GM23338 (cell line): ENCODE measurements at regions not wholly inside any gene's neighbourhood (a gene's known extent, or its start where the extent isn't known, plus 50 kb on each side); places are given as distances from the start of the nearest gene placed in this dataset.

Experiments
- ATAC-seq: fragments of 200-7000 bp; cut with Tn5 transposase; 3 replicates; pipeline ENCODE4 v1.9.1; 2020
- DNase-seq: peaks from one replicate; pipeline ENCODE4 v3.0.0-alpha.2; 2015; ENCODE audit warnings: low spot score
- H2AFZ ChIP-seq: fragments of 200-600 bp; sonication (generic); 2 replicates; pipeline ENCODE4 v1.8.0; 2016; ENCODE audit warnings: antibody characterized with exemption, mild to moderate bottlenecking, moderate library complexity
- H3F3A ChIP-seq: fragments of 200-600 bp; sonication (generic); replicated peaks from 2 replicates; pipeline ENCODE4 v1.8.0; 2017; ENCODE audit warnings: antibody characterized with exemption, mixed run types, low read depth
- H3K27ac ChIP-seq: fragments of 200-600 bp; sonication (generic); 2 replicates; pipeline ENCODE4 v1.6.1; 2016; ENCODE audit warnings: low read depth
- H3K27me3 ChIP-seq: fragments of 200-600 bp; sonication (generic); 2 replicates; pipeline ENCODE4 v1.8.0; 2016; ENCODE audit warnings: mild to moderate bottlenecking, mixed run types, moderate library complexity; ENCODE audit not compliant: insufficient read depth
- H3K36me3 ChIP-seq: fragments of 200-600 bp; sonication (generic); 2 replicates; pipeline ENCODE4 v1.8.0; 2016; ENCODE audit warnings: mild to moderate bottlenecking; ENCODE audit not compliant: insufficient read depth
- H3K4me1 ChIP-seq: fragments of 200-600 bp; sonication (generic); 2 replicates; pipeline ENCODE4 v1.8.0; 2016; ENCODE audit warnings: mild to moderate bottlenecking, moderate library complexity; ENCODE audit not compliant: insufficient read depth
- H3K4me2 ChIP-seq: fragments of 200-600 bp; sonication (generic); 2 replicates; pipeline ENCODE4 v1.7.1; 2017; ENCODE audit warnings: mixed run types
- H3K4me3 ChIP-seq: fragments of 200-600 bp; sonication (generic); 2 replicates; pipeline ENCODE4 v1.6.1; 2016; ENCODE audit warnings: mixed run types
- H3K79me2 ChIP-seq: fragments of 200-600 bp; sonication (generic); replicated peaks from 2 replicates; pipeline ENCODE4 v1.8.0; 2017; ENCODE audit warnings: mild to moderate bottlenecking; ENCODE audit not compliant: insufficient read depth
- H3K9me2 ChIP-seq: fragments of 200-600 bp; sonication (generic); 2 replicates; pipeline ENCODE4 v1.8.0; 2017; ENCODE audit not compliant: insufficient read depth
- H4K20me1 ChIP-seq: fragments of 200-600 bp; sonication (generic); replicated peaks from 2 replicates; pipeline ENCODE4 v1.8.0; 2017; ENCODE audit warnings: mild to moderate bottlenecking; ENCODE audit not compliant: insufficient read depth
- H3K27ac Mint-ChIP-seq: 2 replicates; pipeline ENCODE4 v1.8.0; 2020; ENCODE audit warnings: inconsistent platforms, mild to moderate bottlenecking, moderate library complexity, mixed read lengths
- H3K27me3 Mint-ChIP-seq: 3 replicates; pipeline ENCODE4 v1.8.0; 2022; ENCODE audit warnings: low read depth, mild to moderate bottlenecking, moderate library complexity, mixed read lengths, inconsistent platforms; ENCODE audit not compliant: insufficient read depth, poor library complexity
- H3K36me3 Mint-ChIP-seq: 3 replicates; pipeline ENCODE4 v1.8.0; 2021; ENCODE audit warnings: low read depth, mild to moderate bottlenecking, inconsistent platforms, moderate library complexity, mixed read lengths
- H3K4me1 Mint-ChIP-seq: 3 replicates; pipeline ENCODE4 v1.8.0; 2020; ENCODE audit warnings: mild to moderate bottlenecking, inconsistent platforms, mixed read lengths
- H3K4me3 Mint-ChIP-seq: 3 replicates; pipeline ENCODE4 v1.8.0; 2021; ENCODE audit warnings: moderate library complexity, mild to moderate bottlenecking, inconsistent platforms, mixed read lengths
- H3K9me3 Mint-ChIP-seq: 3 replicates; pipeline ENCODE4 v1.8.0; 2020; ENCODE audit warnings: moderate library complexity, mild to moderate bottlenecking, inconsistent platforms, mixed read lengths
- CREB1 ChIP-seq: fragments of 250-450 bp; sonication (Bioruptor Pico); IDR thresholded peaks from 2 replicates; pipeline ENCODE4 v1.5.0; 2020; ENCODE audit warnings: low read depth, mild to moderate bottlenecking, moderate library complexity
- CTCF ChIP-seq, 2 experiments: fragments of 200-600 bp in 1 of 2; sonication (generic) in 1 of 2; conservative IDR thresholded peaks; 2 replicates each; pipeline versions ENCODE4 v1.5.1 to v1.6.1; 2016 to 2017; ENCODE audit warnings: antibody characterized with exemption in 2 of 2, low read depth in 2 of 2, mild to moderate bottlenecking in 2 of 2, moderate library complexity in 1 of 2
- ETS1 ChIP-seq: IDR thresholded peaks from 2 replicates; pipeline ENCODE4 v1.6.1; 2016; ENCODE audit warnings: antibody characterized with exemption
- EZH2 ChIP-seq: fragments of 200-600 bp; sonication (generic); IDR thresholded peaks from one replicate; pipeline ENCODE4 v1.8.0; 2017; ENCODE audit warnings: antibody characterized with exemption, mild to moderate bottlenecking, low read depth; ENCODE audit not compliant: unreplicated experiment
- EZH2phosphoT487 ChIP-seq: fragments of 200-600 bp; sonication (generic); IDR thresholded peaks from one replicate; pipeline ENCODE4 v1.8.1; 2018; ENCODE audit warnings: antibody characterized with exemption; ENCODE audit not compliant: unreplicated experiment
- JUNB ChIP-seq: IDR thresholded peaks from one replicate; pipeline ENCODE4 v1.6.1; 2016; ENCODE audit warnings: antibody characterized with exemption; ENCODE audit not compliant: unreplicated experiment
- NANOG ChIP-seq: IDR thresholded peaks from 2 replicates; pipeline ENCODE4 v1.6.1; 2016; ENCODE audit warnings: antibody characterized with exemption, borderline replicate concordance
- POLR2AphosphoS5 ChIP-seq: IDR thresholded peaks from 2 replicates; pipeline ENCODE4 v1.6.1; 2016; ENCODE audit warnings: antibody characterized with exemption, low read depth
- REST ChIP-seq: IDR thresholded peaks from one replicate; pipeline ENCODE4 v1.6.1; 2018; ENCODE audit warnings: antibody characterized with exemption; ENCODE audit not compliant: unreplicated experiment
- STAT1 ChIP-seq: IDR thresholded peaks from one replicate; pipeline ENCODE4 v1.6.1; 2016; ENCODE audit warnings: antibody characterized with exemption; ENCODE audit not compliant: unreplicated experiment
- ZNF114 ChIP-seq: fragments of 250-450 bp; sonication (Bioruptor Pico); IDR thresholded peaks from 2 replicates; pipeline ENCODE4 v1.5.0; 2020; ENCODE audit warnings: mild to moderate bottlenecking, moderate library complexity
- ZNF331 ChIP-seq: fragments of 250-450 bp; sonication (Bioruptor Pico); IDR thresholded peaks from 2 replicates; pipeline ENCODE4 v1.5.0; 2020; ENCODE audit warnings: low read depth, mild to moderate bottlenecking, moderate library complexity

GRCh38 chr4:132267321-132267720, 881.8 kb upstream of the PCDH10 start:
- no peaks in the 10 kb centered on the region for H3K36me3 Mint-ChIP-seq
- no peaks in the 10 kb centered on the region for H3K4me1 Mint-ChIP-seq
- H2AFZ ChIP-seq, result peak overlapping the region; percentile 29; the same call in 1 of the 2 replicates
- no peaks in the 10 kb centered on the region; the same call in 2 of the 3 replicates for H3K9me3 Mint-ChIP-seq
- DNase-seq, result no peak
- H3K36me3 ChIP-seq, result no peaks in the 10 kb centered on the region
- H4K20me1 ChIP-seq, result no peaks in the 10 kb centered on the region
- H3K9me2 ChIP-seq, result no peaks in the 10 kb centered on the region
- H3K27ac Mint-ChIP-seq, result no peak overlapping the region
- no peak overlapping the region for H3K4me3 ChIP-seq
- TF ChIP-seq NANOG (no peak), EZH2phosphoT487 (no peak)
- no peaks in the 10 kb centered on the region for H3K27me3 Mint-ChIP-seq
- no peak for ATAC-seq
- no peaks in the 10 kb centered on the region for H3K4me1 ChIP-seq
- no peak overlapping the region for H3K4me2 ChIP-seq
- H3K27ac ChIP-seq, result no peak overlapping the region
- H3K4me3 Mint-ChIP-seq, result no peak overlapping the region
- H3K79me2 ChIP-seq, result no peaks in the 10 kb centered on the region
- no peaks in the 10 kb centered on the region for H3F3A ChIP-seq
- H3K27me3 ChIP-seq, result no peaks in the 10 kb centered on the region

DNA sequence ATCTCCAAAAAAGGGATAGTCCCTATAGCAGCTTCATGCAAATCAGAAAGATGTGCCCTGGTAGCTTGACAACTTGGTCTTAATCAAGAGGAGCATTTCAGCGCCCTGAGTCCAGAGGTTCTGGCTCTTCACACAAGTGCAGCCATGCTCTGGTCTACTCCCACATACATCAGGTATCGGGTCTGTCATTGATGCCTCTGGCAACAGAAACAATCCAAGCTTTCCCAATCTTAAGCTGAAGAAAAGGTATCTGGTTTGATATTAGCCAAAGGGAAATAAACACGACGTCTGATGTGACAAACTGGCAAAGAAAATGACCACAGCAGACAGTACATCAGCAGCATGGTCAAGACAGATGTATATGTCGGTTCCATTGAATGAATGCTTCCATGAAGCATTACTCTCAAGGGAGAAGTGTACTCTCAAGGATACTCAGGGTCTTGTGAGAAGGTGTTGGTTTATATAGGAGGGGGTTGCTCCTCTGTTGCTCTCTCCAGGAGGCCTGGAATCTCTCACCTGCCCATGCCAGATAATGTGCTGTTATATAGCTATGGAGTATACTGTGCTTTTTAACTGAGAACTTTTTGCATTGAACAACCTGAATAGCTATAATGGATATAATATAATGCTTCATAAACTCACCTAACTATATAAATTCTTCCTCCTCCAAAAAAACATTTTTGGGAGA, 879.6 kb upstream of the PCDH10 start:
- H3K4me1 ChIP-seq, result no peaks in the 10 kb centered on the region
- no peaks in the 10 kb centered on the region for H3K27me3 ChIP-seq
- H3F3A ChIP-seq, result no peaks in the 10 kb centered on the region
- ATAC-seq (no peak), DNase-seq (no peak)
- no peaks in the 10 kb centered on the region for H3K9me2 ChIP-seq
- H3K36me3 ChIP-seq, result no peaks in the 10 kb centered on the region
- Mint-ChIP-seq H3K36me3 (no peaks in the 10 kb centered on the region; the same call in 2 of the 3 replicates), H3K4me1 (no peaks in the 10 kb centered on the region), H3K9me3 (no peaks in the 10 kb centered on the region; the same call in 2 of the 3 replicates), H3K27ac (no peak overlapping the region), H3K4me3 (no peak overlapping the region), H3K27me3 (no peaks in the 10 kb centered on the region)
- peak overlapping the region; percentile 9; the same call in 1 of the 2 replicates for H2AFZ ChIP-seq
- TF ChIP-seq ETS1 (no peak), STAT1 (no peak), CREB1 (CRISPR knock-in tag) (no peak), ZNF331 (CRISPR knock-in tag) (no peak), JUNB (no peak), POLR2AphosphoS5 (no peak), ZNF114 (CRISPR knock-in tag) (no peak), EZH2phosphoT487 (no peak), NANOG (no peak), CTCF (conservative IDR thresholded peaks at IDR 0.05; ENCODE audit: low read depth in 2 of 2) (no peak), EZH2 (no peak), REST (no peak)
- H3K4me3 ChIP-seq, result no peak overlapping the region
- no peaks in the 10 kb centered on the region for H3K79me2 ChIP-seq
- H4K20me1 ChIP-seq, result no peaks in the 10 kb centered on the region
- no peak overlapping the region for H3K4me2 ChIP-seq
- H3K27ac ChIP-seq, result no peak overlapping the region
